ENCODE measurements at regions not wholly inside any gene's neighbourhood (a gene's known extent, or its start where the extent isn't known, plus 50 kb on each side); places are given as distances from the start of the nearest gene placed in this dataset.

DNA sequence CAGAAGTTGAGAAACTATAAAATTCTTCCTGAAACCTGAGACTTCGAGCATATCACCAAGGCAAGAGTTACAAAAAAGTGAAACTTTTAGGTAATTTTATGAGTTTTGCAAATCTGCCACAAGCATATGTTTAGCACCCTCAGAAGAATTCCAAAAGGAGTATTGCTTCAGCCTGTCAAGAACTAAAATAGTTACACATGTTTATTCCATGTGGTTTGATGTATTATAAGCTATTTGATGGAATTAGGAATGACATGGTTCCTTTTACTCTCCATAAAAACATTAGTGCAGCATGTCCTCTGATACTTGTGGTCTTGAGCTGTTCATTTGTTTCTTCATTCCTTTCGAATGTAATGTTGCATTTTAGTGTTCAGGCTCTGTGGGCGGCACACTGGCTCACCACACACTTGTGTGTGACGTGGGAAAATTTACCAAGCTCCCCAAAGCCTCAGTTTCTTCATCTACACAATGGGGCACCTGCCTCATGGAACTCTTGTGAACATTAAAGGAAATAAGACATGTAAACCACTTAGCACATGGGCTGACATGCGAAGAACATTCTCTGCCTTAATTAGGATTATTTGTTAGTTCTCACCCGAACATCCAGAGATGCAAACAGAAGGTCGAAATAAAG, 204.2 kb upstream of the FOXF1 start:
- no peak overlapping the region for H3K27ac ChIP-seq (replicated peaks)
- H3K4me3 ChIP-seq = no peak overlapping the region
- H3K4me1 ChIP-seq = no peaks in the 10 kb centered on the region
- TF ChIP-seq, protein P1, sequence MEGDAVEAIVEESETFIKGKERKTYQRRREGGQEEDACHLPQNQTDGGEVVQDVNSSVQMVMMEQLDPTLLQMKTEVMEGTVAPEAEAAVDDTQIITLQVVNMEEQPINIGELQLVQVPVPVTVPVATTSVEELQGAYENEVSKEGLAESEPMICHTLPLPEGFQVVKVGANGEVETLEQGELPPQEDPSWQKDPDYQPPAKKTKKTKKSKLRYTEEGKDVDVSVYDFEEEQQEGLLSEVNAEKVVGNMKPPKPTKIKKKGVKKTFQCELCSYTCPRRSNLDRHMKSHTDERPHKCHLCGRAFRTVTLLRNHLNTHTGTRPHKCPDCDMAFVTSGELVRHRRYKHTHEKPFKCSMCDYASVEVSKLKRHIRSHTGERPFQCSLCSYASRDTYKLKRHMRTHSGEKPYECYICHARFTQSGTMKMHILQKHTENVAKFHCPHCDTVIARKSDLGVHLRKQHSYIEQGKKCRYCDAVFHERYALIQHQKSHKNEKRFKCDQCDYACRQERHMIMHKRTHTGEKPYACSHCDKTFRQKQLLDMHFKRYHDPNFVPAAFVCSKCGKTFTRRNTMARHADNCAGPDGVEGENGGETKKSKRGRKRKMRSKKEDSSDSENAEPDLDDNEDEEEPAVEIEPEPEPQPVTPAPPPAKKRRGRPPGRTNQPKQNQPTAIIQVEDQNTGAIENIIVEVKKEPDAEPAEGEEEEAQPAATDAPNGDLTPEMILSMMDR (IDR thresholded peaks at IDR 0.05; ENCODE audit: borderline replicate concordance) = no peak
- DNase-seq = no peak
- peaks cover 92% of the 10 kb centered on the region for H3K27me3 ChIP-seq (ENCODE audit: low read depth)
- intact Hi-C loops (cut with micrococcal nuclease) = no loop called here
- H3K36me3 ChIP-seq = no peaks in the 10 kb centered on the region
- no peaks in the 10 kb centered on the region for H3K9me3 ChIP-seq (replicated peaks)

DNA sequence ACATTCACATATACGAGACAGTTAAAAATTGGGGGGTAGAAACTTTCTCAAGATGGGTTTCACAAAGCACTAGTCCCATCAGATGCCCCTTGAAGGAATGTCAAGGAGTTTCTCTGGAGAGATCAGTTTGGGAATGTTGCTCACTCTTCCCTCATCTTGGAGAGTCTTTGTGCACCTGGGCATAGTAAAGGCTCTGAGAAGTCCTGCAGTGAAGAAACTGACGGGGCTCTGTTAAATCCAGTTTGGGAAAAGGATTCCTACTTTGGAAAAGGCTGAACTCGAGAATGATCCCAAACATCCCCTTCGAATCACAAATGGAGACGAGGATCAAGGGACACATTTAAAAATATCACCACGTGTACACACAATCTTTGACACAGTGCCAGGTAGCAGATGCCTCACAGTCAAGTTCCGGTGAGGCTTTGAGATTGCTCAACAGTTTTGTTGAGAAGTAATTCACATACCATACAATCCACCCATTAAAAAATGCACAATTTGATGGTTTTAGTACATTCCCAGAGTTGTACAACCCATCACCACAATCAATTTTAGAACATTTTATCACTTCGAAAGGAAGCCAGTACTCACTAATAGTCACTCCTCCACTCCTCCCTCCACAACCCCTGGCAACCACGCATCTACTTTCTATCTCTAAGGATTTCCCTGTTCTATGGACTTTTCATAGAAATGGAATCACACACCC, 203.4 kb upstream of the FOXF1 start:
- Histone ChIP-seq H3K9me3 (replicated peaks) (no peaks in the 10 kb centered on the region), H3K36me3 (no peaks in the 10 kb centered on the region), H3K27ac (replicated peaks) (no peak overlapping the region), H3K4me1 (no peaks in the 10 kb centered on the region), H3K4me3 (no peak overlapping the region), H3K27me3 (ENCODE audit: low read depth) (peaks cover 92% of the 10 kb centered on the region)
- TF ChIP-seq, protein P1 (IDR thresholded peaks at IDR 0.05; ENCODE audit: borderline replicate concordance) = no peak
- DNase-seq = no peak
- intact Hi-C loops (cut with micrococcal nuclease) = no loop called here

DNA sequence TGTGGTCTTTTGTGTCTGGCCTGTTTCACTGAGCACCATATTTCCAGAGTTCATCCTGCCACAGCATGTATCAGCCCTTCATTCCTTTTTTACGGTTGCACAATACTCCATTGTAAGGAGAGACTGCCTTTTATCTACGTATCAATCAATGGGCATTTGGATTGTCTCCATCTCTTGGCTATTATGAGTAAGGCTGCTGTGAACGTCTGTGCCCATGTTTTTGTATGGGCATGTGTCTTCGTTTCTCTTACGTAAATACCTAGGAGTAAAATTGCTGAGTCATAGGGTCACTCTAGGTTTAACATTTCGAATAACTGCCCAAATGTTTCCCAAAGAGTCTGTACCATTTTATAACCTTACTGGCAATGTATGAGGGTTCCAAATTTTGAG, 202.8 kb upstream of the FOXF1 start:
- H3K27me3 ChIP-seq (ENCODE audit: low read depth) = peaks cover 92% of the 10 kb centered on the region
- TF ChIP-seq, protein P1 (IDR thresholded peaks at IDR 0.05; ENCODE audit: borderline replicate concordance) = no peak
- H3K9me3 ChIP-seq (replicated peaks) = no peaks in the 10 kb centered on the region
- no peak overlapping the region for H3K4me3 ChIP-seq
- no peak overlapping the region for H3K27ac ChIP-seq (replicated peaks)
- no peak for DNase-seq
- no peaks in the 10 kb centered on the region for H3K36me3 ChIP-seq
- H3K4me1 ChIP-seq = no peaks in the 10 kb centered on the region
- intact Hi-C loops (cut with micrococcal nuclease) = no loop called here

- TF ChIP-seq, protein P1 (IDR thresholded peaks at IDR 0.05; ENCODE audit: borderline replicate concordance) = no peak
- H3K27me3 ChIP-seq (ENCODE audit: low read depth) = peaks cover 92% of the 10 kb centered on the region
- intact Hi-C loops (cut with micrococcal nuclease) = no loop called here
Observed at GRCh38 chr16:86308514-86308913, 201.8 kb upstream of the FOXF1 start.

DNA sequence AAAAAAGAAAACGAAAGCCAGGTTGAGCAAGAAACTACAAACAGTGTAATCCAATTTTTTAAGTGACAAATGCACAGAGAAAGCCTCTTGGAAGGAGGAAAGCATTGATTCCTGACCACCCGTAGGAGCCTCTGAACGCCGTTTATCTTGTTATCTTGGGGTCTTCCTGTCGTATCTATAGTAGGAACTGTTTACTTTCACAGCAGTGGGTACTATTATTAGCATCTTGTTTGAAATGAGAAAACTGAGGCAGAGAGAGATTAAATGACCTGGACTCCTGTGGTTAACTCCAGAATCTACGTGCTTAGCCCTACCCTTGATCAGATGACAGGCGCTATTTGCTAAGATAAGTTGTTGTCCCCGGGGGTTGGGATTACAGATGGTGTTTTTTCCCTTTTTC, 196.7 kb upstream of the FOXF1 start:
- no peaks in the 10 kb centered on the region for H3K36me3 ChIP-seq
- no peaks in the 10 kb centered on the region for H3K4me1 ChIP-seq
- H3K4me3 ChIP-seq = no peak overlapping the region
- TF ChIP-seq, protein P1 (IDR thresholded peaks at IDR 0.05; ENCODE audit: borderline replicate concordance) = no peak
- intact Hi-C loops (cut with micrococcal nuclease) = no loop called here
- no peak overlapping the region for H3K27ac ChIP-seq (replicated peaks)
- DNase-seq = no peak
- peaks cover 68% of the 10 kb centered on the region for H3K27me3 ChIP-seq (ENCODE audit: low read depth)
- H3K9me3 ChIP-seq (replicated peaks) = no peaks in the 10 kb centered on the region

More at GRCh38 chr16:86308514-86308913, 201.8 kb upstream of the FOXF1 start:
- no peaks in the 10 kb centered on the region for H3K9me3 ChIP-seq (replicated peaks)
- H3K36me3 ChIP-seq = no peaks in the 10 kb centered on the region
- DNase-seq = no peak
- H3K27ac ChIP-seq (replicated peaks) = no peak overlapping the region
- H3K4me3 ChIP-seq = no peak overlapping the region
- H3K4me1 ChIP-seq = no peaks in the 10 kb centered on the region
